NCI-H82 treated with DMSO at 0.1 percent for 48 hours (cell line): ENCODE measurements at regions not wholly inside any gene's neighbourhood (a gene's known extent, or its start where the extent isn't known, plus 50 kb on each side); places are given as distances from the start of the nearest gene placed in this dataset.

Experiments
- DNase-seq: peaks from one replicate; lab custom pipeline; 2025; ENCODE audit not compliant: unreplicated experiment; lab: John Stamatoyannopoulos, UW

DNA sequence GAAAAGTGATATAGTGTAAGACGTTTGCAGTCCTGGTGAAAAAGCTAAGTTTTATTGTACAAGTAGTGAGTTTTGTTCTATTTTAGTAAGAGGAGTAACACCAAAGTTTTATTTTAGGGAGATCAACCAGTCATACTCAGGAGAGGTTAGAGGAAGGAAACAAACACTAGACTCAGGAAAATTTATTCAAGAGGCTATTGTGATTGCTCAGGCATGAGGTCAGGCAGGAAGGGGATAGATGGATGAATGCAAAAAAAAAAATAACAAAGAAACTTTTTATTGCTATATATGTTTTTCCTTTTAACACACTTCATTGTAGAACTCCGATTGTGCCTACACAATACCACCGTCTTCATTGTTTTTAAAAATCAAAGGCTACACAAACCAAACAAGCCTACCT lies 189.0 kb downstream of the LYPLAL1 start:
- DNase-seq = no peak

DNA sequence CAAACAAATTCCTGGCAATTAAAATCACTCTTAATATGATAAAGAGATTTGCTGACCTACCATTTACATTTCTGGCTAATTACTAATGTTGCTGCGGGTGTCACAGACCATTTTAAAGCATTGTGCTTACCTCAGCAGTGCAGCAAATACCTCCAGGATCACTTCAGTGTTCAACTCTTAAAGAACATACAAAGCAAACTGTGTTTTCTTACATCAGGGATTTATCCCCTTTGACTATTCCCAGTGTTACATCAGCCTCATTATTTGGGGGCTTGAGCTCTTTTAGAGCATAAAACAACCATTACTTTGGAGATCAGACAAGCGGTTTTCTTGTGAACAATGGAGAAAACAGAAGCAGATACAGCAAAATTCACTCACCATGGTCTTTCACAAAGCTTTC lies 185.4 kb downstream of the LYPLAL1 start:
- no peak for DNase-seq

DNA sequence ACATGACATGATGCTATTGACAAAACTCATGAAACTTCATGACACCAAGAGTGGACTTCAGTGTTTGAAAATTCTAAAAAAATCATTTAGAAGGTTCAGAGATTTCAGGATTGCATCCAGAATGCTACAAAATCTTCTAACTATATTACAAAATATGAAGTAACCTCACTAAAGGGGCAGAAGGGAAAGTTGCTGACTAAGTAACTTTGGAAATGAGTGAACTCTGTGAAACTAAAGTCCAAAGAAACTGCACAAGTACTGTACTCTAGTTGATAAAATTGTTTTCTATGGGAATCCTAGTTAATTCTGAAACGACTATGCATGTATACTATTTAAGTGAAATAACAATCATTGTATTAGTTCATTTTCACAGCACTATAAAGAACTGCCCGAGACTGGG lies 184.4 kb downstream of the LYPLAL1 start:
- no peak for DNase-seq

DNA sequence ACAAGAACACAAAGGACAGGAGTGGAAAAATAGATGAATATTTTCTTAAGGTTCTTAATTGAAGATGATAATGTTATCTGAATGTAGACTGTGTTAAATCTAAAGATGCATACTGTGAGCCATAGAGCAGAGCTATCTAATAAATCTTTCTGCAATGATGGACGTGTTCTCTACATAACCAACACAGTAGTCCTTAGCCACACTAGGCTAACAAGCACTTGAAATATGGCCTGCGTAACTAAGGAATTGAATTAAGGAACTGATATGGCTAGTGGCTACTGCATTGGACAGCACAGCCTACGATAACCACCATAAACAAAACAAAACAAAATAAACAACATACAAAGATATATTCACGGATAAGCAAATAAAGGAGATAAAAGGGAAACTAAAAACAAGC lies 181.3 kb downstream of the LYPLAL1 start:
- no peak for DNase-seq

DNA sequence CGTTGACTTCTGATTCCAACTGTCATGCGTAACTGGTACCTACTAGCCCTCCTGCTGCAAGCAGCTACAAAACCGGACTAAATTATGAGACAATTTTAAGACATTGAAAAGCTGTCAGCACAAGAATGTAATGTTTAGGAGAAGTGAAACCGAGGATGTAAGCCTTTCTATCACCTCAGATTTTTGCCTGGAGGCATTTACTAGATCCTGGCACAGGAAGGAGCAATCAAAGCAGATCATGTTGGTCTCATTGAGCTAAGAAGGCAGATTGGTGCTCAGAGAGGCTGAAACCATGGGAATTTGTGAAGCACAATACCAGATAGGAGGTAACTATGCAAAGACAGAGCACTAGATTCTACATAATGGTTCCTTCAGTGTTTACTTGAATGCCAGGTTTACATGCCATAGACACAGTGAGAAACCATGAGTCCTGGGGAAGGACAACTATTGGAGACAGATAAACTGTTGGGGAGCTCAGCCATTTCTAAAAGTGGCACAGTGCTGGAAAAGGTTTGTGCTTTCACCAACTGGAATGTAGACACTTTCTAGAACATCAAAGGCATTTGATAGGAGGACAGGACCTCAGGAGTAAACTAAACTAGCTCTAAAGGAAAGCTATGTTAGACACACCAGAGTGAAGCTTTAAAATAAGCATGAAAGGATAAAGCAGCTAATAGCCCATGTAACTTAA lies 179.4 kb downstream of the LYPLAL1 start:
- no peak for DNase-seq

DNA sequence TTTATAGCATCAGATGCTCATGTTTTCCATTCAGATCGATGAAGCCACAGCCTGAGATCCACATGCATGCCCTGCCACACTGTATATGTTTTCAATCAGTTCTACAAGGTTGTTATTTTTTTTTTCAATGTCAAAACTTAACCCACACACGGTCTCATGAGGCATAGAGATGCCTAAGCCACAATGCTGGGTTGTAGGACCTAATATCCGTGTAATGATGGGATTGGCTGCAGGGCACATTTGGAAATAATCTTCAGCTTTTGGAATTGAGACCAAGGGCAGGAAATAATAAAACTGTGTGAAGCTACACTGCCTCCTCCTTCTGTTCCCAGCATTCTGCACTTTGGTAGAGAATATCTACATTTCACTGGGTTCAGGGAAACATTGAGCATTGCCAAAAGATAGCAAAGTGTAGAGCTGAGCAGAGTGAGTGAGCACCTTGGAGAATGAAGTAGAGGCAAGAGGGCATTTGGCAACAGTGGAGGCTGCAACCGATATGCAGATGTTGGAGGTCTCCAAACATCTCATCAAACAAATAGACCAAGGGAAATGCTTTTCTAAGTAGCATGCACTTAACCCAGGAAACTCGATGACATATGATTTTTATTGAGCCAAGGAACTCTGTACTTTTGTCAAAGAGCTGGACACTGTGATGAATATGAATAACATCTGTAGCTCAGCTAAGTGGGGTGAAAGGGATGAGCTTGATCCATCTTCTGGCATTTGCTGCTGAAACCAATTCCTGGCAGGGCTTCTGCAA lies 176.7 kb downstream of the LYPLAL1 start:
- no peak for DNase-seq

DNA sequence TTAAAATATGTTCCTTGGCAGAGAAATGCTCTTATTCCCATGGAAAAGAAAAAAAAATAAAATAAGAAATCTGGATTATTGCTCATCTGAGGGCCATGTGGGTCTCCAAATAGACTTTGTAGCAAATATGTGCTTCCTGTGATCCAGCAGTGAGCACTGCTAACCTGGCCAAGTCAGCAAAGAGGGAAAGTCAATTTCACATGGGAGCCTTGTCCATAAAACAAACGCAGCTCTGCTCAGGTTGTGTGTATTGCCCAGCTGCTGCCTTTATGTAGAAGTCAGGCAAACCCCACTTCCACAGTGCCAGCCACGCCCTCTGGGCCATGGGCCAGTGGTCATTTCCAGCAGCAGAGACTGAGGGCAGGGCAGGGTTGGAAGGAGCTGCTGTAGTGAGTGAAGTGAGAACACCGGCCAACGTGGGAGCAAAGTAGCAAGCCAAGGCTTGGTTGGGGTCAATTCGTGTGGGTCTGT lies 174.3 kb downstream of the LYPLAL1 start:
- no peak for DNase-seq

DNA sequence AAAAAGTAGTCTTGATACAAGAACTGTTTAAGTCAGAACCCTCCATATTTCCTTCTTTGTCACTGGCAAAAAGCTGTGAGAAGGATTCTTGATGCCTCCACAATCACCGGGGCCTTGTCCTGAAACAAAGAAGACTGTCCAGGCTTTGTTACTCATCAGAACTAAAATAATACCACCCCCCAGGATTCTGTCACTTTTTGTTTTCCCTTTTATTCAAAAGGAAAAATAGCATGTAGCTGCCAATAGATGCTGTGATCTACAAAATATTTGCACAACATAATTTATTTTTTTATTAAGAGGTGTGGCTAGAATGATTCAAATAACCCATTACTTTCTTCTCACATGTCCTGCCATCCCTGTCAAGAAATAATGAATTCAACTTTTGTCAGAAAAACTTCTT lies 173.7 kb downstream of the LYPLAL1 start:
- DNase-seq = no peak

DNA sequence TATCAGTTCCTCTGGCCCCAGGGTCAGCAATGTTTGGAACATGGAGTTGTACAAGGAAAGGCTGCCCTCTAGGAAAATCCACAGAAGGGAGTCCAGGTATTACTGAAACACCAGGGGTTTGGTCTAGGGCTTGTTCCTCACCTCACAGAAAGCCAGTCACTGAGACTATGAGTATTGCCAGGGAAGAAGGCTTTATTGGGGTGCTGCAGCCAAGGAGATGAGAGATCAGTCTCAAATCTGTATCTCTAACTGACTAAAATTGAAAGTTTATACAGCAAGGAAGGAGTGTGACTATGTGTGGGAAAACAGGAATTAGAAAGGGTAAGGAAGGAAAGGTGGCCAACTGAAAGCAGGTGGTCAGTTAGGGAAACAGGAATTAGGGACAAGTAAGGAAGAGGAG lies 172.3 kb downstream of the LYPLAL1 start:
- DNase-seq = no peak

DNA sequence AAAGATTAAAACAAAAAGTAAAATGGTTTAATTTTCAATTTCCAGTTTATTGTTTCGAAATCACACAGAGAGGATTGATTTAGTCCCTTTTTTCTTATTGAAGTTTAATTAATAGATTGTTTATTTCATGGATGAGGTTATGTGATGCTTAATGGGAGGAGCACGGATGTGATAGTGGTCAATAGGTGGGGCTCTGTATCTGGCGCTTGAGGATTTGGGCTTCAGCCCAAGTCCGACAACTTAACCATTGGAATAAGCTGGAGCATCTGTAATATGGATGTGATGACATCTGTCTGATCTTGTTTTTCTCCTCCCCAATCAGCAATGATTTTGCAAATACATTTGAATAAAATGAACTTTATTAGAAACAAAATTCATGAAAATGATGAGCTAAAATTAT lies 169.2 kb downstream of the LYPLAL1 start:
- no peak for DNase-seq

DNA sequence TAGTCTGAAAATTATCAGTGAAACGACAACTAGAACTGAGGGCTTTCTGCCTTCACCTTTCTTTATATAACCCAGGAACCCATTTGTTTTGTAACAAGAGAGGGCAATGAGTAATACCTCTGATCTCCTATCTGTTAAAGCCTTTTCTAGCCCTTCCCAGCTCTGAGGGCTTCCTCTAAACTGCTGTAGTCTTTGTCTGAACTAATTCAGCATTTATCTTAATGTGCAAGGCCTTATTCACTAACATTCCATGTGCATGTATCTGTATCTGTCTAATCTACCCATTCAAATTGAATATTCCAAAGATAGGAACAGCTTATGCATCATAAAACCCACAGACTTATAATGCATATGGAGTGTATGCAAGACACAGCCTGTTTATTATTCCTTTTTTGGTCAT lies 167.1 kb downstream of the LYPLAL1 start:
- no peak for DNase-seq

DNA sequence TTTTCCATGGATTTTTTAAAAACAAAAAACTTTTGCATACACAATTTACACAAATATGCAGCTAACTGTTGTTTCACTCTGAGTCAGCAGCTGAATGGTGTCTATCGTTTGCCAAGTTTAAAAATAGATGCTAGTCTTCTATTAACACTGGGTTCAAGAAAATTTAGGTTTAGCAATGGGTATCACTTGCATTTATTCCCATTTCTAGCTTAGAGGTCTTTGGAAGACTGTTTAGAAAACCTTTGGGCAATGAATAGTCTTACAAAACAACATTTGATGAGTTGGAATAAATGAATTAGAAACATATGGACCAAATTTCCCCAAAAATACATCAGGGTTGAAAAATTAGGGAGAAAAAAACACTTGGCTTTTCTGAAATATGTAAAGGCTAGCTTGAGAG lies 165.8 kb downstream of the LYPLAL1 start:
- no peak for DNase-seq

DNA sequence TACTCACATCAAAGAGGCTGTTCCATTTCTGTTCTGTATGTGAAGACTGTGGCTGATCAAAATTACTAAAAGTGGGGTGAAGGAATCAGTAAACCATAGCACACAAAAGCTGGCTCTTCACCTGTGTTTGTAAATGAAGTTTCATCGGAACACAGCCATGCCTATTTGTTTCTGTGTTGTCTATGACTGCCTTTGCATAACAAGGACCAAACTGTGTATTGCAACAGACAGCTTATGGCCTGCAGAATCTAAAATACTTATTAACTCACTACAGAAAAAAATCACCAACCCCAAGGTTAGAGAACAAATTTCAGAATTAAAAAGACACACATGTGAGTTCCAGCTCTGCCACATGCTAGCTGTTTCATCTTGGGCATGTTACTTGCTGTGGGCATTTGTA lies 163.9 kb downstream of the LYPLAL1 start:
- DNase-seq = no peak

DNA sequence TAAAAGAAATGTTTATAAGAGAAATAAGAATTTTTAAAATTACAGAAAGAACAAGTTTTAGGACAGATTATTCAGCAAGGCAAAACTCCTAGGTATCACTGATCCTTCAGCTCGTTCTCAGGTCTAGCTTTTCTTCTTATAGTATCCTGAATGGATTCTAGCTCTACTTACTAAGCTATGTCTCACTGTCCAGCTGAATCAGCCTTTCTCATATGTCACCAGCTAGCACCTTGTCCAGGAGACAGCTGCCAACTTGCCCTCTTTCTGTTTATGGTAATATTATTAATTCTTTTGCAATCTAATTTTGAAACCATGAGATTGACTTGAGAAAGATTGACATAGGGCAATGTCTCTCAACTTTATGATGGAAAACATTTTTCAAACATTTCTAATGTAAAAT lies 159.9 kb downstream of the LYPLAL1 start:
- no peak for DNase-seq

DNA sequence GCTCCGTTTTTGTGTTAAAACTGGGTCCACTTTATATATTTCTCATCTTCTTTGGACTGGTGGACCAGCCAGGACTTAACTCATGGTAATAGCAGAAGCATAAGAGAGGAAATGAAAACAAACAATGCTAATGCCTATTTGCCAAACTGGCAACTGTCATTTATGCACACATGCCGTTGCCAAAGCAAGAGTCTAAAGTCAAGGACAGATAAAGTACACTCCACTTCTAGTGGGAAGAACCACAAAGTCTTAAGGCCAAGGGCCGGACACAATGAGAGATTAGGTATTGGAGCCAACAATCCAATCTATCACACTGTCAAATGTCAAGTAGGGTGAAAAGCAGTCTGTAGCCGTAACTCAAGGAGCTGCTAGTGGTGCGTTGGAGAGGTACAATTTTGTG lies 157.7 kb downstream of the LYPLAL1 start:
- no peak for DNase-seq

DNA sequence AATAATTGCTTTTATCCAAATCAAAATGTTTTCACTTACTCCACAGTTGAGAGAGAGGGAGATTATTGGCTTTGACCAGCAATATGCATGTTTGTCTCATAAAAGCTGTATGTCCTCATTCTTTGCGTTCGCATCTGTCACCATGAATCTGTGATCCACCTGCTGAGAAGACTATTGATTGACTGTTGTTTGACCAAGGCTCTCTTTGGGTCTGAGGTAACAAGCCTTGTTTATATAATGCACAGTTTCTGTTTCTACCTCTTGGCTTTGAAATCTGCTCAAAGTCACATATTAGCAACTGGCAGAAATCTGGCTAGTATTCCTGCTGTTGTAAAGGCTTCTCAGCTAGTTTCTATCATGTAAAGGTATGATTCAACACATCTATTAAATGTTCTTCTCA lies 157.0 kb downstream of the LYPLAL1 start:
- DNase-seq = no peak

DNA sequence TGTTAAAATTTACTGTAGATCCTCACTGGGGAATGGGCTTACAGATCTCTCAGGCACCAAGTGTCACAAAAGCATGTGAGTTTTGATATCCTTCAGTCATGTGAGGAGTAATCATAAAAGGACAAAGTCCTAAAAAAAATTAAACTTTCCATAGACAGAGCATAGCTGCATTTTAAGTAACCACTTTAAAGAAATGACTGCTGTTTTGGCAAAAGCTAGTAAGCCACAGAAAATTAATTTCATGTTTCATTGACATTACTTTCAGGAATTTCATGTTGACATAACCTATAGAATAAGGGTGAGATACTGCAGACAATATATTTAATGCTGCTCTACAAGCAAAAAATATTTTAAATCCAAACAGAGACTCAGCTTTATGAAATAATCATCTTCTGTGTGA lies 156.3 kb downstream of the LYPLAL1 start:
- no peak for DNase-seq

DNA sequence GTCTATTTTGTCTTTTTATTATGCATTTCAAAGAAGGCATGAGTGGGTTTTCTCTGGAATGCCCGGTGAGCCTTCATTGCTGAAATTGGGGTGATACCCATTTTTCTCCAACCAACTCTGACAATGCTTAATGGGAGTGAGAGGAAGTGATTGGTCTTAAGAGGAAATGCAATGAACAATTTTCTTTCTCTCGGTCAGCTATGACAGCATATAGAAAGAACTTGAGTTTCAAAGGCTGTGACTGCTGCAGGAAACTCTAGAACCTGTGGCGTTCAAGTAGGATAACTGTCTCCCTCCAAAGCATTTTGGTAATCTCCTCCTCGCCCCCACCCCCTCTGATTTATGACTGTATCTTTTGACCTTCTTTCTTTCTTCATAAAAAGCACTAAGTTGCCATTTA lies 155.9 kb downstream of the LYPLAL1 start:
- no peak for DNase-seq

DNA sequence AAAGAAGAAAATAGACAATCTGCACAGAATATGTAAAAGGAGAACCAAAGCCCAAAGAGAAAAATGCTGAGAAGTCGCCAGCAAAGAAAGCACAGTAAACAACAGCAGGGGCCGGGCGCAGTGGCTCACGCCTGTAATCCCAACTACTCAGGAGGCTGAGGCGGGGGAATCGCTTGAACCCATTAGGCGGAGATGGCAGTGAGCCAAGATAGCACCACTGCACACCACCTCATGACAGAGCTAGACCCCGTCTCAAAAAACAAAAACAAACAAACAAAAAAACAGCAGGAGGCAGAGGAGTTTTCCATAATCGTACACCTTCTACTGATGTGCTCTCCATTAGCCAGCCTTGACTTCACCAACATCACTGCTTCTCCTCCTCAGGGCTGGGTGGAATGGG lies 153.2 kb downstream of the LYPLAL1 start:
- DNase-seq = no peak

DNA sequence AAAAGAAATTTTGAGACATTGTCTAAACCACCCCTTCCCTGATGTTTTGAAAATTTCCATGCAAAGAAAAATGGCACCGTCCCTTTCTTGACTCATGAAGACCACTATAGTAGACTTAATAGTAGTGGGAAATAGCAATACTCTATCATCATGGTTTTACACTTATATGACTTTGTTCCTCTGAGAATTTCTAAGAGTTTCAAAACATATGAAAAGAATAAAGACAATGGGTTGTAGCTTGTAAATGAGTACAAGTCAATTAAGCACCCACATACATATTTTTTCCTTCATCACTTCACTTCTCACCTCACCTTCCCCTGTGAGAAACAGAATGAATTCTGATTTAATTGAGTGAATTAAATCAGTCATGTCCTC lies 151.7 kb downstream of the LYPLAL1 start:
- no peak for DNase-seq

DNA sequence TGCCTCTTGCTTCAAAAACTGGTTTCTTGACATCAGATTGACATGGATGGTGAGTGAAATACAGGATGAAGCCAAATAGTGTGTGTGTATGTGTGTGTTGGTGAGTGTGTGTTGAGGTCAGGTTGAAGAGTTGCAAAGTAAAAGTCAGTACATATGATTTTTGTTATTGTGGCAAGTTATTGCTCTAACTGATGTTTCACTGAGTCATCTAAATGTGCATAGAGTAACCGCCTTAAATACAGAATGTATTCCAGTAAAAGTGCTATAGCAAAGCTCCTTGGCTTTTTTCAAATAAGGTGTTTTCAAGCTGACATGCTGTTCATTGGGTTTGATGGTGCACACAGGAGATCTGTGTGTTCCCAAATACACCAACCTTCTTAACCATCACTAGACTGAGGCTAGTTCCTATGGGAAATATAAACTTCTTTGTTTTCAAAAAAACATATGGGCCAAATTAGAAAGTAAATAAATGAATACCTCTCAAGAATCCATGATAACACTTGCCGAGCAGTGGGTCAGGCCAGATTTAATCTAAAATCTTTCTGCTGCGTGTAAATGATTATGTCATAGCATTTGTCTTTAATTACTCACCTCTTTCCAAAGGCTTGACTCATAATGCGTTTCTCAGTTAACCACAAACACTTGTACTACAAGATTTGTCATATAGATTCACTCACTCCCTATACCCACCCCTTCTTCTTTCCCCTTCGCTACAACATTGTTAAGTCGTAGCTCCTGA lies 151.1 kb downstream of the LYPLAL1 start:
- no peak for DNase-seq

DNA sequence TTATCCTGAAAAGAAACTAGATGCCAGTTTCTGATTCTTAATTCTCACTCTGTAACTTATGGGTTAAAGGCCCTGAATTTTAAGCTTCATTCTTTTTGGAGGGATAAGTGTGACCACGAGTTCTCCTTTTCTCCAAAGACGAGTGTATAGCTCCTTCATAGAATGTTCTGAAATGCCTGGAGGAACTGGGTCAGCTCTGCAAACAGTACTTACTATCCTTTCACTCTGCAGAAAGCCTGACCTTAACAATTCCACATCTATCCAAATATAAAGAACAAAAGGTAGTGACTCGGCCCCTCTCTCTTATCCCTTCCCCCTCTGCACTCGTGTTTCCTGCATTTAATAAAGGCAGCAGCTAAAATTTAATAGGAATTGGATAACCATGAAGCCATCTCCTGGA lies 150.5 kb downstream of the LYPLAL1 start:
- DNase-seq = no peak
